ENCODE measurements at regions not wholly inside any gene's neighbourhood (a gene's known extent, or its start where the extent isn't known, plus 50 kb on each side); places are given as distances from the start of the nearest gene placed in this dataset.

- no peaks in the 10 kb centered on the region for H3K4me1 ChIP-seq
- no peak for DNase-seq
- no peaks in the 10 kb centered on the region for H3K9me3 ChIP-seq (replicated peaks)
- no peak overlapping the region for H3K4me3 ChIP-seq
- TF ChIP-seq CTCF (IDR thresholded peaks at IDR 0.05; ENCODE audit: borderline replicate concordance): no peak
- peaks cover 75% of the 10 kb centered on the region for H3K27me3 ChIP-seq (ENCODE audit: low read depth)
- intact Hi-C loops (cut with micrococcal nuclease): no loop called here
- H3K27ac ChIP-seq (replicated peaks): no peak overlapping the region
- H3K36me3 ChIP-seq: no peaks in the 10 kb centered on the region
Observed at GRCh38 chr20:60966766-60967165, 285.3 kb upstream of the CDH4 start.

GRCh38 chr20:60967431-60968316 is 284.4 kb upstream of the CDH4 start:
- Histone ChIP-seq H3K4me1 (no peaks in the 10 kb centered on the region), H3K9me3 (replicated peaks) (no peaks in the 10 kb centered on the region), H3K4me3 (no peak overlapping the region), H3K27me3 (ENCODE audit: low read depth) (peaks cover 78% of the 10 kb centered on the region), H3K36me3 (no peaks in the 10 kb centered on the region), H3K27ac (replicated peaks) (no peak overlapping the region)
- no peak for DNase-seq
- intact Hi-C loops (cut with micrococcal nuclease): no loop called here
- no peak for TF ChIP-seq CTCF (IDR thresholded peaks at IDR 0.05; ENCODE audit: borderline replicate concordance)

- no peak overlapping the region for H3K27ac ChIP-seq (replicated peaks)
- H3K36me3 ChIP-seq: no peaks in the 10 kb centered on the region
- intact Hi-C loops (cut with micrococcal nuclease): no loop called here
- no peak for TF ChIP-seq CTCF (IDR thresholded peaks at IDR 0.05; ENCODE audit: borderline replicate concordance)
- H3K4me3 ChIP-seq: no peak overlapping the region
- H3K27me3 ChIP-seq (ENCODE audit: low read depth): peaks cover 87% of the 10 kb centered on the region
- no peaks in the 10 kb centered on the region for H3K9me3 ChIP-seq (replicated peaks)
- DNase-seq: no peak
- H3K4me1 ChIP-seq: no peaks in the 10 kb centered on the region
Observed at GRCh38 chr20:60968853-60969720, 283.0 kb upstream of the CDH4 start.

DNA sequence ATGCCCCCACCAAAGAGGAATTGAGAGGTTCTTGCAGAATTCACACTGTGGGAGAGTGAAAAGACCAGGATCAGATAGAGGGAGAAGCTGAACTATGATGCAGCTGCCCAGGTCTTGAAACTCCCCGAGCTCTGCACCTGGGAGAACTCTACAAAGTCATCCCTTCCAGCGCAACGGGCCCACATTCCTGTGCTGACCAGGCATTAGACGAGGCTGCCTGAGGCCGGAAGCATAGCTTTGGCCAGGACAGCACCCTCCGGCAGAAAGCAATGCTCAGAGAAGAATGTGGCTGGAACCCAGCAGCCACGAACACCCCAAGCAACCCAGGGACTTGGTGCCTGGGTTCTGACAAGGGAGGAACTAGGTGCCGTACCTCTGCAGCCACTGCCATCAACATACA is 281.5 kb upstream of the CDH4 start:
- Histone ChIP-seq H3K27me3 (ENCODE audit: low read depth) (peaks cover 85% of the 10 kb centered on the region), H3K4me3 (no peak overlapping the region), H3K36me3 (no peaks in the 10 kb centered on the region), H3K27ac (replicated peaks) (no peak overlapping the region), H3K9me3 (replicated peaks) (no peaks in the 10 kb centered on the region), H3K4me1 (no peaks in the 10 kb centered on the region)
- no peak for DNase-seq
- TF ChIP-seq CTCF (IDR thresholded peaks at IDR 0.05; ENCODE audit: borderline replicate concordance): no peak
- intact Hi-C loops (cut with micrococcal nuclease): no loop called here

DNA sequence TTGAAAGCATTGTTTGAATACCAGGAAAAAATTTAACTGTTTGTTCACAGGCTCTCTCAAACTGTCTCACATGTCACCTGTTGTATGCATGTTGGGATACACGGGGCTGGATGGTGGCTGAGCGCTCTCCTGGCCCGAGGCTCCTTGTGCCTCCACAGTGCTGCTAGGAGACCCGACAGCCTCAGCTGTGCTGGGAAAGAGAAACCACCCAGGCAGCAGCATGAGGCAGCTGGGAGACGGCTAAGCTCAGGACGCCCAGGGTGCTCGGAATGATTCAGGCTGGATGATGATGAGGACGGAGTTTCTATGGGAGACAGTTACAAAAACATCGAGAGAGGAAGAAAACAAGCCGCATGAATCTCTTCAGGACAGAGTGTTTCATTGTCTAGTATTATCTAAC is 278.0 kb upstream of the CDH4 start:
- Histone ChIP-seq H3K36me3 (no peaks in the 10 kb centered on the region), H3K27ac (replicated peaks) (no peak overlapping the region), H3K4me1 (no peaks in the 10 kb centered on the region), H3K4me3 (no peak overlapping the region), H3K27me3 (ENCODE audit: low read depth) (peaks cover 66% of the 10 kb centered on the region), H3K9me3 (replicated peaks) (peaks cover 9% of the 10 kb centered on the region)
- no peak for TF ChIP-seq CTCF (IDR thresholded peaks at IDR 0.05; ENCODE audit: borderline replicate concordance)
- intact Hi-C loops (cut with micrococcal nuclease): no loop called here
- DNase-seq: no peak
